ENCODE measurements at regions not wholly inside any gene's neighbourhood (a gene's known extent, or its start where the extent isn't known, plus 50 kb on each side); places are given as distances from the start of the nearest gene placed in this dataset.

DNA sequence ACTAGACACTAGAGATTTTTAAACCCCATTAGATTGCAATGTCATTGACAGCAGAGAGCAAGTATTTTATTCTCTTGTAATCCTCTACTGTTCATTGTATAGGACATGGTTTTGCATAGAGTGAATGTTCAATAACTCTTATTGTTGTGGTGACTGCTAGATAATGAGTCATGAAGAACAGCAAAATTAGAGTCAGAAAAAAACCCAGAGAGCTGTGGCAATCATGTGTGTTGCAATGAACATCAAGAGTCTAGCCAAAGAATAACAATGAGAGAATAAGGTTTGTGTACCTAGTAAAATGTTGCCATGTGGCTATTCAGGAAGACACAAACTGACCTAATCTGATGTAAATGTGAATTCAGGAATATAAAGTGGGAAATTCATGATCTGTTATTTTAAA, 684.0 kb downstream of the DSC3 start:
- ATAC-seq (ENCODE audit: insufficient read depth, low FRiP score) (no peak), DNase-seq (no peak)
- TF ChIP-seq CTCF (IDR thresholded peaks at IDR 0.05; ENCODE audit: control extremely low read depth, extremely low read depth), result no peak

GRCh38 chr18:30352551-30353168, 689.9 kb downstream of the DSC3 start:
- ATAC-seq (ENCODE audit: insufficient read depth, low FRiP score), result no peak
- no peak overlapping the region for H3K9ac ChIP-seq (ENCODE audit: insufficient read depth in 1 of 2, low read length in 2 of 2)
- no peaks in the 10 kb centered on the region for H3K36me3 ChIP-seq (ENCODE audit: control insufficient read depth in 4 of 4, insufficient read depth in 4 of 4, low read length in 4 of 4)
- no peaks in the 10 kb centered on the region for H3K27me3 ChIP-seq (ENCODE audit: control insufficient read depth in 3 of 3, insufficient read depth in 3 of 3, low read length in 2 of 3)
- no peak overlapping the region for H3K27ac ChIP-seq (ENCODE audit: low read depth in 1 of 2, low read length in 1 of 2)
- TF ChIP-seq CTCF (IDR thresholded peaks at IDR 0.05; ENCODE audit: control extremely low read depth, extremely low read depth), result no peak
- no peak overlapping the region for H3K4me3 ChIP-seq
- H3K9me3 ChIP-seq (ENCODE audit: control insufficient read depth in 4 of 4, insufficient read depth in 3 of 4, low read length in 3 of 4), result peaks cover 0 to 4% (median under 1%) of the 10 kb centered on the region in 4 donors
- WGBS, 2 donors, result 90 to 93% methylated on average over 20 of the region's 20 CpGs
- no peak for DNase-seq
- no peaks in the 10 kb centered on the region for H3K4me1 ChIP-seq (ENCODE audit: control insufficient read depth in 5 of 5, insufficient read depth in 5 of 5, low read length in 5 of 5)

More for the DNA sequence above, 684.0 kb downstream of the DSC3 start:
- Histone ChIP-seq H3K36me3 (ENCODE audit: control insufficient read depth in 4 of 4, insufficient read depth in 4 of 4, low read length in 4 of 4) (no peaks in the 10 kb centered on the region), H3K9me3 (ENCODE audit: control insufficient read depth in 4 of 4, insufficient read depth in 3 of 4, low read length in 3 of 4) (peaks cover 0 to 3% (median 0%) of the 10 kb centered on the region in 4 donors), H3K27ac (ENCODE audit: low read depth in 1 of 2, low read length in 1 of 2) (no peak overlapping the region), H3K9ac (ENCODE audit: insufficient read depth in 1 of 2, low read length in 2 of 2) (no peak overlapping the region), H3K4me1 (ENCODE audit: control insufficient read depth in 5 of 5, insufficient read depth in 5 of 5, low read length in 5 of 5) (no peaks in the 10 kb centered on the region), H3K27me3 (ENCODE audit: control insufficient read depth in 3 of 3, insufficient read depth in 3 of 3, low read length in 2 of 3) (no peaks in the 10 kb centered on the region), H3K4me3 (no peak overlapping the region)

DNA sequence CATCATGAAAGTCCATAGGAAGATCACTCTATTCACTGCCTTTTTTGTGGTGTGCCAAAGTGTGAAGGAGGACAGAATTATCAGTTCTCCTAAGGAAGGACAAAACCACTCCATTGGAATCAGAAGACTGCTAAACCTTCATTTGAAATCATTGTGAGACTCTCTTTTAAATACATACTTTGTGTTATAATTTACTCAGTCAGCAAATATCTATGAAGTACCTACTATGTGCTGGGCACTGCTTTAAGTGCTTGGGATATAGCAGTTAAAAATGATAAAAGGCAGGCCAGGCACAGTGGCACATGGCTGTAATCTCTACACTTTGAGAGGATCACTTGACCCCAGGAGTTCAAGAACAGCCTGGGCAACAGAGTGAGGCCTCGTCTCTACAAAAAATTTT, 692.3 kb downstream of the DSC3 start:
- Histone ChIP-seq H3K4me1 (ENCODE audit: control insufficient read depth in 5 of 5, insufficient read depth in 5 of 5, low read length in 5 of 5) (no peaks in the 10 kb centered on the region), H3K27me3 (ENCODE audit: control insufficient read depth in 3 of 3, insufficient read depth in 3 of 3, low read length in 2 of 3) (no peaks in the 10 kb centered on the region), H3K9ac (ENCODE audit: insufficient read depth in 1 of 2, low read length in 2 of 2) (no peak overlapping the region), H3K9me3 (ENCODE audit: control insufficient read depth in 4 of 4, insufficient read depth in 3 of 4, low read length in 3 of 4) (peaks cover 0 to 4% (median 1%) of the 10 kb centered on the region in 4 donors), H3K4me3 (no peak overlapping the region), H3K36me3 (ENCODE audit: control insufficient read depth in 4 of 4, insufficient read depth in 4 of 4, low read length in 4 of 4) (no peaks in the 10 kb centered on the region), H3K27ac (ENCODE audit: low read depth in 1 of 2, low read length in 1 of 2) (no peak overlapping the region)
- ATAC-seq (ENCODE audit: insufficient read depth, low FRiP score) (no peak), DNase-seq (no peak)
- 59 to 71% methylated on average over 1 of the region's 1 CpG for WGBS, 2 donors
- TF ChIP-seq CTCF (IDR thresholded peaks at IDR 0.05; ENCODE audit: control extremely low read depth, extremely low read depth), result no peak

DNA sequence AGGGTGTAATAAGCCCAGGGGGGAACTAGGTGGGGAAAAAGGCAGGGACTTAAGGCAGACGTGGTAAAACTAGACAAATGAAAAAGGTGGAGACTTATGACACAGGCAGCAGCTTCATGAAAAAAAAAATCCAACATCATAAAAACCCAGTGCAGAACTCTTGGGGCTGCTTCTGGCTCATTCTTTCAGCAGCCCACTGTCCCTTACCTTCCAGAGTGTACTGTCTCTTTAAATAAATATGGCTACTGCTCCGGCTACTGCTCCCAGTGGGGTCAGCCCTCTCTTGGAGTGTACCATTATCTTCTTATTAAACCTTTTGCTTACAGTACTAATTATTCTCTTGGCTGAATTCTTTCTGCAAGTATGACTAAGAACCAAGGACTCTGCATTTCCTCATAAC, 699.5 kb downstream of the DSC3 start:
- H3K9ac ChIP-seq (ENCODE audit: insufficient read depth in 1 of 2, low read length in 2 of 2), result no peak overlapping the region
- no peak overlapping the region for H3K27ac ChIP-seq (ENCODE audit: low read depth in 1 of 2, low read length in 1 of 2)
- TF ChIP-seq CTCF (IDR thresholded peaks at IDR 0.05; ENCODE audit: control extremely low read depth, extremely low read depth), result no peak
- H3K9me3 ChIP-seq (ENCODE audit: control insufficient read depth in 4 of 4, insufficient read depth in 3 of 4, low read length in 3 of 4), result peaks cover 0 to 3% (median 0%) of the 10 kb centered on the region in 4 donors
- no peak for ATAC-seq (ENCODE audit: insufficient read depth, low FRiP score)
- no peaks in the 10 kb centered on the region for H3K36me3 ChIP-seq (ENCODE audit: control insufficient read depth in 4 of 4, insufficient read depth in 4 of 4, low read length in 4 of 4)
- DNase-seq, result no peak
- H3K27me3 ChIP-seq (ENCODE audit: control insufficient read depth in 3 of 3, insufficient read depth in 3 of 3, low read length in 2 of 3), result no peaks in the 10 kb centered on the region
- no peaks in the 10 kb centered on the region for H3K4me1 ChIP-seq (ENCODE audit: control insufficient read depth in 5 of 5, insufficient read depth in 5 of 5, low read length in 5 of 5)
- WGBS, 2 donors, result 43 to 72% methylated on average over 2 of the region's 2 CpGs
- no peak overlapping the region for H3K4me3 ChIP-seq

Measured in lung (tissue), 11 donors.